ENCODE measurements at regions not wholly inside any gene's neighbourhood (a gene's known extent, or its start where the extent isn't known, plus 50 kb on each side); places are given as distances from the start of the nearest gene placed in this dataset.

DNA sequence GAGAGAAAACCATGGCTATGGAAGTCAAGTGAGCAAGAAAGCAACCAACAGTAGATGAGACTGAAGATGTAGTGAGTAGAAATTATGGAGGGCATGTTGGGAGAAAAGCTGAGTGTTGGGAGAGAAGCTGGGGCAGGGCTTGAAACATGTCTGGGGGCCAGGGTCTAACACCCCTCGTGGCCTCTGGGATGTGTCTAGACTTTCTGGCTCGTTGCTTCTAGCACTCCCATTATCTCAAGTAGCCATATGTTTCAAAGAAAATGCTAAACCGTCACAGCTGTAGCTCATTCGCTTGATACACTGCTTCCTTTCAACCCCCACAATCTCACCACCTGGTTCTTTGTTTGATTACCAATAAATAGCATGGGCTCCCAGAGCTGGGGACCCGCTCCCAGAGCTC lies 83.8 kb upstream of the BCHE start (continued):
- peak; percentile 90 for TF ChIP-seq CBFA2T3 (IDR thresholded peaks at IDR 0.05)
- no peak for TF ChIP-seq CSDE1 (IDR thresholded peaks at IDR 0.05)
- no peak for TF ChIP-seq ZNF445 (CRISPR knock-in tag; IDR thresholded peaks at IDR 0.05; ENCODE audit: low read depth)
- TF ChIP-seq WHSC1 (IDR thresholded peaks at IDR 0.05; ENCODE audit: low read length): no peak
- no peak for TF ChIP-seq SIX5 (IDR thresholded peaks at IDR 0.05; ENCODE audit: borderline replicate concordance in 1 of 2, insufficient read depth in 1 of 2, low read depth in 1 of 2, low read length in 2 of 2)
- TF ChIP-seq, protein P1, sequence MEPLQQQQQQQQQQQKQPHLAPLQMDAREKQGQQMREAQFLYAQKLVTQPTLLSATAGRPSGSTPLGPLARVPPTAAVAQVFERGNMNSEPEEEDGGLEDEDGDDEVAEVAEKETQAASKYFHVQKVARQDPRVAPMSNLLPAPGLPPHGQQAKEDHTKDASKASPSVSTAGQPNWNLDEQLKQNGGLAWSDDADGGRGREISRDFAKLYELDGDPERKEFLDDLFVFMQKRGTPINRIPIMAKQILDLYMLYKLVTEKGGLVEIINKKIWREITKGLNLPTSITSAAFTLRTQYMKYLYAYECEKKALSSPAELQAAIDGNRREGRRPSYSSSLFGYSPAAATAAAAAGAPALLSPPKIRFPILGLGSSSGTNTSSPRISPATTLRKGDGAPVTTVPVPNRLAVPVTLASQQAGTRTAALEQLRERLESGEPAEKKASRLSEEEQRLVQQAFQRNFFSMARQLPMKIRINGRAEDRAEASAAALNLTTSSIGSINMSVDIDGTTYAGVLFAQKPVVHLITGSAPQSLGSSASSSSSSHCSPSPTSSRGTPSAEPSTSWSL (CRISPR knock-in tag; IDR thresholded peaks at IDR 0.05; ENCODE audit: borderline replicate concordance): no peak
- no peak for TF ChIP-seq SP2 (IDR thresholded peaks at IDR 0.05; ENCODE audit: extremely low read depth, low read depth, low read length, poor library complexity, severe bottlenecking)
- no peak for TF ChIP-seq ZNF143 (CRISPR knock-in tag; IDR thresholded peaks at IDR 0.05)
- TF ChIP-seq TRIM24 (IDR thresholded peaks at IDR 0.05): peak in 1 of 2 experiments; percentile 57; a peak in 1 of 4 replicates
- no peak for TF ChIP-seq ZNF551 (CRISPR knock-in tag; IDR thresholded peaks at IDR 0.05)
- TF ChIP-seq, protein P2, sequence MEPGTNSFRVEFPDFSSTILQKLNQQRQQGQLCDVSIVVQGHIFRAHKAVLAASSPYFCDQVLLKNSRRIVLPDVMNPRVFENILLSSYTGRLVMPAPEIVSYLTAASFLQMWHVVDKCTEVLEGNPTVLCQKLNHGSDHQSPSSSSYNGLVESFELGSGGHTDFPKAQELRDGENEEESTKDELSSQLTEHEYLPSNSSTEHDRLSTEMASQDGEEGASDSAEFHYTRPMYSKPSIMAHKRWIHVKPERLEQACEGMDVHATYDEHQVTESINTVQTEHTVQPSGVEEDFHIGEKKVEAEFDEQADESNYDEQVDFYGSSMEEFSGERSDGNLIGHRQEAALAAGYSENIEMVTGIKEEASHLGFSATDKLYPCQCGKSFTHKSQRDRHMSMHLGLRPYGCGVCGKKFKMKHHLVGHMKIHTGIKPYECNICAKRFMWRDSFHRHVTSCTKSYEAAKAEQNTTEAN (CRISPR knock-in tag; IDR thresholded peaks at IDR 0.05): no peak
- TF ChIP-seq ESRRB (CRISPR knock-in tag; IDR thresholded peaks at IDR 0.05; ENCODE audit: borderline replicate concordance): no peak
- no peak for TF ChIP-seq SMARCE1 (IDR thresholded peaks at IDR 0.05)
- TF ChIP-seq HDAC3 (IDR thresholded peaks at IDR 0.05; ENCODE audit: borderline replicate concordance, partially characterized antibody): peak; percentile 29
- TF ChIP-seq, protein P3, sequence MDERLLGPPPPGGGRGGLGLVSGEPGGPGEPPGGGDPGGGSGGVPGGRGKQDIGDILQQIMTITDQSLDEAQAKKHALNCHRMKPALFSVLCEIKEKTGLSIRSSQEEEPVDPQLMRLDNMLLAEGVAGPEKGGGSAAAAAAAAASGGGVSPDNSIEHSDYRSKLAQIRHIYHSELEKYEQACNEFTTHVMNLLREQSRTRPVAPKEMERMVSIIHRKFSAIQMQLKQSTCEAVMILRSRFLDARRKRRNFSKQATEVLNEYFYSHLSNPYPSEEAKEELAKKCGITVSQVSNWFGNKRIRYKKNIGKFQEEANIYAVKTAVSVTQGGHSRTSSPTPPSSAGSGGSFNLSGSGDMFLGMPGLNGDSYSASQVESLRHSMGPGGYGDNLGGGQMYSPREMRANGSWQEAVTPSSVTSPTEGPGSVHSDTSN (CRISPR knock-in tag; IDR thresholded peaks at IDR 0.05; ENCODE audit: low read depth): no peak
- TF ChIP-seq, protein P3 (tag; conservative IDR thresholded peaks at IDR 0.05; ENCODE audit: low read depth): no peak
- TF ChIP-seq, protein P4, sequence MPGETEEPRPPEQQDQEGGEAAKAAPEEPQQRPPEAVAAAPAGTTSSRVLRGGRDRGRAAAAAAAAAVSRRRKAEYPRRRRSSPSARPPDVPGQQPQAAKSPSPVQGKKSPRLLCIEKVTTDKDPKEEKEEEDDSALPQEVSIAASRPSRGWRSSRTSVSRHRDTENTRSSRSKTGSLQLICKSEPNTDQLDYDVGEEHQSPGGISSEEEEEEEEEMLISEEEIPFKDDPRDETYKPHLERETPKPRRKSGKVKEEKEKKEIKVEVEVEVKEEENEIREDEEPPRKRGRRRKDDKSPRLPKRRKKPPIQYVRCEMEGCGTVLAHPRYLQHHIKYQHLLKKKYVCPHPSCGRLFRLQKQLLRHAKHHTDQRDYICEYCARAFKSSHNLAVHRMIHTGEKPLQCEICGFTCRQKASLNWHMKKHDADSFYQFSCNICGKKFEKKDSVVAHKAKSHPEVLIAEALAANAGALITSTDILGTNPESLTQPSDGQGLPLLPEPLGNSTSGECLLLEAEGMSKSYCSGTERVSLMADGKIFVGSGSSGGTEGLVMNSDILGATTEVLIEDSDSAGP (CRISPR knock-in tag; IDR thresholded peaks at IDR 0.05): no peak
- no peak for TF ChIP-seq ZNF140 (CRISPR knock-in tag; IDR thresholded peaks at IDR 0.05)
- no peak for TF ChIP-seq ZNF239 (CRISPR knock-in tag; IDR thresholded peaks at IDR 0.05)
- TF ChIP-seq, protein P5, sequence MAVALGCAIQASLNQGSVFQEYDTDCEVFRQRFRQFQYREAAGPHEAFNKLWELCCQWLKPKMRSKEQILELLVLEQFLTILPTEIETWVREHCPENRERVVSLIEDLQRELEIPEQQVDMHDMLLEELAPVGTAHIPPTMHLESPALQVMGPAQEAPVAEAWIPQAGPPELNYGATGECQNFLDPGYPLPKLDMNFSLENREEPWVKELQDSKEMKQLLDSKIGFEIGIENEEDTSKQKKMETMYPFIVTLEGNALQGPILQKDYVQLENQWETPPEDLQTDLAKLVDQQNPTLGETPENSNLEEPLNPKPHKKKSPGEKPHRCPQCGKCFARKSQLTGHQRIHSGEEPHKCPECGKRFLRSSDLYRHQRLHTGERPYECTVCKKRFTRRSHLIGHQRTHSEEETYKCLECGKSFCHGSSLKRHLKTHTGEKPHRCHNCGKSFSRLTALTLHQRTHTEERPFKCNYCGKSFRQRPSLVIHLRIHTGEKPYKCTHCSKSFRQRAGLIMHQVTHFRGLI (CRISPR knock-in tag; IDR thresholded peaks at IDR 0.05): no peak
- no peak for TF ChIP-seq RBM34 (IDR thresholded peaks at IDR 0.05; ENCODE audit: borderline replicate concordance, insufficient read depth, low read length)

Data from K562 (cell line).